GM18502 (cell line): ENCODE measurements at regions not wholly inside any gene's neighbourhood (a gene's known extent, or its start where the extent isn't known, plus 50 kb on each side); places are given as distances from the start of the nearest gene placed in this dataset.

Experiments
- ATAC-seq: cut with Tn5 transposase; IDR thresholded peaks from one replicate; pipeline ENCODE4 v1.9.1; 2021; ENCODE audit warnings: mild to moderate bottlenecking; ENCODE audit not compliant: unreplicated experiment, poor library complexity

GRCh38 chr4:116480546-116480945 is 604.8 kb downstream of the TRAM1L1 start:
- no peak for ATAC-seq

GRCh38 chr4:116478343-116478742 is 607.0 kb downstream of the TRAM1L1 start:
- ATAC-seq, result no peak

GRCh38 chr4:116469582-116469981 is 615.8 kb downstream of the TRAM1L1 start:
- peak; percentile 89 for ATAC-seq

- ATAC-seq, result no peak
Observed at GRCh38 chr4:116453127-116453526, 632.2 kb downstream of the TRAM1L1 start.

GRCh38 chr4:116449764-116450163 is 635.6 kb downstream of the TRAM1L1 start:
- ATAC-seq, result no peak

GRCh38 chr4:116444117-116444516 is 641.3 kb downstream of the TRAM1L1 start:
- ATAC-seq, result no peak

- no peak for ATAC-seq
Observed at GRCh38 chr4:116438981-116439729, 646.2 kb downstream of the TRAM1L1 start.

GRCh38 chr4:116438417-116438816 is 647.0 kb downstream of the TRAM1L1 start:
- ATAC-seq, result no peak

GRCh38 chr4:116427666-116428065 is 657.7 kb downstream of the TRAM1L1 start:
- no peak for ATAC-seq

GRCh38 chr4:116413222-116413621 is 672.2 kb downstream of the TRAM1L1 start:
- ATAC-seq, result no peak

- no peak for ATAC-seq
Observed at GRCh38 chr4:116401293-116401692, 684.1 kb downstream of the TRAM1L1 start.

GRCh38 chr4:116400480-116400879 is 684.9 kb downstream of the TRAM1L1 start:
- no peak for ATAC-seq

GRCh38 chr4:116397714-116398113 is 687.7 kb downstream of the TRAM1L1 start:
- no peak for ATAC-seq

GRCh38 chr4:116397291-116397690 is 688.1 kb downstream of the TRAM1L1 start:
- ATAC-seq, result no peak

GRCh38 chr4:116395408-116395807 is 690.0 kb downstream of the TRAM1L1 start:
- no peak for ATAC-seq

GRCh38 chr4:116391020-116391419 is 694.4 kb downstream of the TRAM1L1 start:
- no peak for ATAC-seq

- peak; percentile 54 for ATAC-seq
Observed at GRCh38 chr4:116389139-116389538, 696.2 kb downstream of the TRAM1L1 start.

- no peak for ATAC-seq
Observed at GRCh38 chr4:116387937-116388474, 697.4 kb downstream of the TRAM1L1 start.

- no peak for ATAC-seq
Observed at GRCh38 chr4:116386856-116387255, 698.5 kb downstream of the TRAM1L1 start.

GRCh38 chr4:116385583-116385982 is 699.8 kb downstream of the TRAM1L1 start:
- no peak for ATAC-seq

GRCh38 chr4:116374815-116375214 is 710.6 kb downstream of the TRAM1L1 start:
- ATAC-seq, result peak; percentile 63

GRCh38 chr4:116362583-116362982 is 722.8 kb downstream of the TRAM1L1 start:
- no peak for ATAC-seq
